ENCODE measurements at regions not wholly inside any gene's neighbourhood (a gene's known extent, or its start where the extent isn't known, plus 50 kb on each side); places are given as distances from the start of the nearest gene placed in this dataset.
"Not testable (repeated sequence)": the region's sequence is repeated elsewhere in the genome, so short reads cannot be mapped to it uniquely, and the experiment has no call there.

DNA sequence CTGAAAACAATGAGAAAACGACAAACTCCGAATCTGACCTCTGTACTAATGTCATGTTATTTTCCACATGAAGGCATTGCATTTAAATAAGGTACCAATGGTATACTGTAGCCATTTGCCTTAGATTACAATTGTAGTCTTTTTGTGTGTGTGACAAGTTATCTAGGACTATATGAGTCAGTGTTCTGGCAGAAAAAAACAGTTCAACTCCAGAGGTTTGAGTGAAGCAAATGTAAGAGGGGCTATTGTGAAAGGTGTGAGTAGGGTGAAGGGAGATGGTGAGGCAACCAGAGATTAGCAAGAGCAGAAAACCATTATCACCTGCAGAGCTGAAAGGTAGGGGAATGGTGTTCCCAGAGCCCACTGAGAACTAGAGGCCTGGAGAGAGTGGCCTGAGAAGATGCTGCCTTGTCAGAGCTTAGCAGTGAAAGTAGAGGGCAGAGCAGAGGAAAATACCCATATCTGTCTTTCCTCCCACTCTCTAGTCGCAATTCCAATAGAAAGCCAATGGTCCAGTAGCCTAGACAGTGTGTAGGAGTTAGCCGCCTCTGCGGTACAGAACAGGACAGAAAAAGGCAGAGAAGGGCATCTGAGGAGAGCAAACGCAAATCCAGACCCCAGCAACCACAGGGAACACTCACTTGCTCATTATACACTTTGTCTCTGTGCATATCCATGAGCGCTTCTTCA is 112.2 kb downstream of the DYRK2 start:
- no peak for DNase-seq

GRCh38 chr12:67761566-67761965 is 113.0 kb downstream of the DYRK2 start:
- no peak for DNase-seq

DNA sequence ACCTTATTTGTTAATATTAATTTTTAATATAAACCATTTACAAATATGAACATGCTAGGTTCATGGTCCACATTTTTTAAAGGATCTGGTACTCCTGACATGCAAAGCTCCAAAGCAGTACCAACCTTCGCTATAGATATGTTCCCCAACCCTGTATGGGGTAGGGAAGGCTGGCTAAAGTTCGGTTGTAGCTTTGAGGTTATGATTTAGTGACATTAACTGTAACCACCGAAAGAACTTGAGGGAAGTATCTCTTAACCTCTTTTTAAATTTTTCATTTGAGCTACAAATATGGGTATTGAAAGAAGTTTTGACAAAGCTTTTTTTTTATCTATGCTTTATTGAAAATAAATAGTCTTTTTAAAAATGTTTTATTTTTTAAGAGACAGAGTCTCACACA is 115.5 kb downstream of the DYRK2 start:
- no peak for DNase-seq

DNA sequence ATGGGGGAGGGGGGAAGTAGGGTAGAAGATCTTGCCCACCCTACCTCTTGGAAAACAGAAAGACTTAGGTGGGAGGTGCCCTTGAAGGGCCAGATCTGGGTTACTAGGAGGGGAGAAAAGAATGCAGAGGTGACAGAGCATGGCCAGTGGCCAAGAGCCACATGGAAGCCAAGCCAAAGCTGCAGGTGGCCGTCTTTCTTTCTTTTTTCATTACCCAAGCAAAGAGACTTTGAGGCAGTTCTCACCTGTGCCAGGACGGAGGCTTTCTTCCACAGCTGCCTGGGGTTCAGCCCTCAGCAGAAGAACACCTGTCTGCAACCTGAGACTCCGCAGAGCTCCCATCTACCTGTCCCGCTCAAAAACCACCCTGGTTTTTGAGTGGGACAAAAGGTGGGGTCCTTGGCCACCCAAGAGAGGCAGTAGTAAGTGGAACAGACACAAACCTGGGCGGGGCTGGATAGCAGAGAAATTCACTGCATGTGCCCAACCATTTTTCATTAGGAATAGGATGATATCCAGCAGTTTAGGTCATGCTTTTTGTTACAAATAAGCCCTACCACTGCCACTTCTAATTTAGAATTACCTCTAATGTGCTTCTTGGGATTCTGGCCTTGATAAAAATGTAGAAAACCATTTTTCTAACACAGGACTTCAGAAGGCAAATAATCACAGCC is 116.5 kb downstream of the DYRK2 start:
- no peak for DNase-seq

- DNase-seq = no peak
Observed at GRCh38 chr12:67765776-67766766, 117.5 kb downstream of the DYRK2 start.

DNA sequence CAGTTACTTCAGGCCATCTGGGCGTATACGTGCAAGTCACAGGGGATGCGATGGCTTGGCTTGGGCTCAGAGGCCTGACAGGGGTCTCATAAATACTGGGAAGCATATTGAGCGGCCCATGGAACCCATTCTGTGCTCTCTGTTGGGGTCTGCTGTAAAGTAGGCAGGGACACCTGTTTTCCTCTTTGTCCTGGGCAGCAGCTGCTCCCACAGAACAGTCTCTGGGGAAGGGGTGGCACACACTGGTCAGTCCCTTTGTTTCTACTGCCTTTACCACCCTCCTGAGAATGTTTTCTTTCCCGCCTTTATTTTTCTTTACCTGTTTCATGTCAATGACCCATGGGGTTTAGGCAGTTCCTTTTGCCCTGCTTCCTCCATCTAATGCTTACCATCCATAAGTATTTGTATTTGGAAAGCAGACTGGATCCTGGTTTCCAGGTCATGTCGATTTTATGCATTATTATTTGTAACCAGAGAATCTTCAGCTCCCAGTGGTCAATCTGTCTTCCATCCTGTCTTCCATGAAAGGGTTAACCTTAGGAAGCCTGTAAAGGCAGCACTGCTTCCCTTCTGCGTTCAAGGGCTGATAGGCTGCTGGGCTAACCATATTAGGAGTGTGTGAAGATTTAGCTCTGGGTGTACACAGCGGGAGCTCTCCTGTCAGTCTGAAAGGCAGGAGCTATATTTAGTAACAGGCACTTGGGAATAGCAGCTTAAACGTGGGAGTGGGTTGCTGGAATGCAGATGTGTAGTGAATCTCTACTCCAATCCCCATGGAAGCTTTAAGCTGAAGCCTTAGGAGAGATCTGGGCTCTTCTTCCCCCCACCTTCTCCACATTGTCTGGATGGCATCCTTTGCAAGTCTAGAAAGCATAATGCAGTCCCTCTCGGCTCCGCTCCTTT is 124.0 kb downstream of the DYRK2 start:
- no peak for DNase-seq

DNA sequence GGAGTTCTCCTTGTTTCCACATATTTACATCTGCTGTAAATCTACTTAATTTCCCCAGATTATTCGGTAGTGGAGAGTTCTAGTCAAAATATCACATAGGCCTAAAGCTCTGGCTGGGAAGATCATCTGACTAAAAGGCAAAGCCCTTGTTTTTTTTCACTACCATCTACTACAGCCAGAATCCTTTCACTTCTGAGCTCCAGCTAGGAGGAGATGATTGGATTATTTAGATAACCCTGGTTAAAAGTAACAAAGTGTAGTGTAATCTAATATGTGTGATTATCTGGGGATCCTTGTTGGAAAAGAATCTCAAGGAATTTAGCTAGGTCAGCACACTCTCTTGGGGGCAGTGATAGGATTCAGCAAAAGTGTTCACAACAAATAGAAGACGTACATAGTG is 125.4 kb downstream of the DYRK2 start:
- no peak for DNase-seq

GRCh38 chr12:67774983-67775587 is 126.5 kb downstream of the DYRK2 start:
- no peak for DNase-seq

- DNase-seq = no peak
Observed at GRCh38 chr12:67780580-67781084, 132.1 kb downstream of the DYRK2 start.

GRCh38 chr12:67782573-67782972 is 134.0 kb downstream of the DYRK2 start:
- DNase-seq = no peak

DNA sequence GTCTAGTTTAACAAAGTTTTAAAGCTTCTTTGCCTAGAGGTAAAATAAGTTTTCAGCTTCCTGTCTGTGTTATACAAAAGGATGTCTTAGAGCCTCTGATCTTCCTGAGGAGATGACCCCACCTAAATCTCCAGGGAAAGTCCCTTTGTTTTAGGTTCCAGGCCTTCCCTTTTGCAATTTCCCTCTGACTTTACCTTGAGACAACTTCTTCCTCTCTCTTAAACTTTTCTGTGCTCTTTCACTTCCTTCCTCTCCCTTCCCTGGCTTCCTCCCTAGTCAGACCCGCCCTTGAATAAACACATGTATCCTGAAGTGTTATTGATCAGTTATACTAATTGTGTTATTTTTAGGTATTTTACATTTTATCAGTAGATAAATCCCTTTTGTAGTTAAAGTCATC is 134.8 kb downstream of the DYRK2 start:
- DNase-seq = no peak

- DNase-seq = no peak
Observed at GRCh38 chr12:67784831-67785230, 136.3 kb downstream of the DYRK2 start.

DNA sequence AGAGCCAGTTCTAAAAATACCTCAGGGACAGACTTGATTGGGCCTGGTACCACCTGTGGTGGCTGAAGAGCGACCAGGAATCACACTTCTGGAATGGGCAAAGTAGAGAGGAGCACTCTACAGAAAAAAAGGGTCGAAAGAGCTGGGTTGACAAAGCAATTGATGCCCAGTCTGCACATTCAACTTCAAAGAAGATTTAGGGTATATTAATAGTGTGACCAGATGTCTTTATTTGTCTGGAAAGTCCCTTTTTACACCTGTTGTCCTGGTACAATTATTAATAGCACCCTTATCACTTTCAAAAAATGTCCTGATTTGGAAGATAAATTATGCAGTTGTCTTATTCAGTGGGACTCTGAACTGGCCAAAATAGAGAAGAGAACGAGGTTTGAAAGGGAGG is 137.5 kb downstream of the DYRK2 start:
- no peak for DNase-seq

- no peak for DNase-seq
Observed at GRCh38 chr12:67788118-67788517, 139.6 kb downstream of the DYRK2 start.

DNA sequence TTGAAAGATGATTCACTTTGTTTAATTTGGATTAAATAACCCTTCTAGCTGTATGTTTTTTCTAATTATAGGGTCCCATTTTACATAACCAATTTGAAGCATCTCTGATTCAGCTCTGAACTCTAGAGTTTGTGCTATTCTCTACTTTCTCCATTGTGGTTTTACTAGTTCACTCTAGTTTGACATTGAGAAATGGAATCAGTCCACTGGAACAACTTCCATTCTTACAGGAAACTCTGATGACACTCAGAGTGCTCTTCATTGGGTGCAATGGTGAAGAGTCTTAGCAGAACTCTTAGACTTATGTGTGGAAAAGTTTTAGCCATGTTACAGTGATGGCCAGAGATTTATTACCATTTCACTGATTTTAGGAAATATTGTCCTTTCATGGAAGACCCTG is 140.7 kb downstream of the DYRK2 start:
- DNase-seq = no peak

DNA sequence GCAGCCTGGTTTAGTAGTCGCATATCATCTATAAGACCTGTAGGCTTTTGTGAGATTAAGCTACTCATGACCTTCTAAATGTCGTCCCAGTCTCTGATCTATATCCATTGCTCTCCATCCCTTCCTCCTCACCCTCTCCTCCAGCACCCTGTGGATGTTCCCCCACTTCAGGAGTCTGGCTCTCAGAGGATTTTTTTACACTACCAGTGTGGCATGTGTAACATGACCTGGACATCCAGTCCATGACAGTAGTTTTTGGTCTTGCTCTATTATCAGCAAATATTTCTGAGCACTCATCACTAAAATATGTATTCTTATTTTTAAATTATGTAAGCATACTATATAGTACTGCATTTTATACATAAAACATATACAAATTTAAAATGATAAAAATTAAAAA is 142.1 kb downstream of the DYRK2 start:
- no peak for DNase-seq

DNA sequence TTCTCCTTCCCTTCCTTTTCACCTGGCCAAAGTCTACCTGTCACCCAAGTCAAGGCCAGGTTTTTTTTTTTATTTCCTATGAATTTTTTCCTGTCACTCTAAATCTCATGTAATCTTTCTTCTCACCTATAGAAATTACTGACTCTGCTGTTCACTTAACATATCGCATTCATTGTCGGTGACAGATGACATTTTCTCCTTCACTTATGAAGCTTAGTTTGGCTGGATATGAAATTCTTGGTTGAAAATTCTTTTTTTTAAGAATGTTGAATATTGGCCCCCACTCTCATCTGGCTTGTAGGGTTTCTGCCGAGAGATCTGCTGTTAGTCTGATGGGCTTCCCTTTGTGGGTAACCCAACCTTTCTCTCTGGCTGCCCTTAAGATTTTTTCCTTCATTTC is 142.8 kb downstream of the DYRK2 start:
- DNase-seq = not testable (repeated sequence)

GRCh38 chr12:67792185-67792584 is 143.6 kb downstream of the DYRK2 start:
- no peak for DNase-seq

DNA sequence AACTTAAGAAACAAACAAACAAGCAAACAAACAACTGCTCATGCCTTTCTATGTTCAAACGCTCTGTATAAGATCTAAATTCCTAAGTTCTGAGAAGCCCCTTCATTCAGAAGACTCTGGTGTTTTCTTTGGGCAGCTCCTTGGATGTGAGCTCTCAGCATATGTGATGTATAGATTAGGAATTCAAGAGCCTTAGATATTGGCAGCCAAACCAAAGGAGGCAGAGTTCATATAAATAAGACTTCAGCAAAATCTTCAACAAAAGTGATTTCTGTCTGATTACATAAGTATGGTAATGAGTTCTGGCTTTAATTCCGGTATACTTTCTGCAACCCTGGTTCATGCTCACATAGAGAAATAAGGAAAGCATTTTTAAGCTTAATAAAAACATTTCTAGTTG is 145.6 kb downstream of the DYRK2 start:
- no peak for DNase-seq

- DNase-seq = no peak
Observed at GRCh38 chr12:67795236-67795635, 146.7 kb downstream of the DYRK2 start.

DNA sequence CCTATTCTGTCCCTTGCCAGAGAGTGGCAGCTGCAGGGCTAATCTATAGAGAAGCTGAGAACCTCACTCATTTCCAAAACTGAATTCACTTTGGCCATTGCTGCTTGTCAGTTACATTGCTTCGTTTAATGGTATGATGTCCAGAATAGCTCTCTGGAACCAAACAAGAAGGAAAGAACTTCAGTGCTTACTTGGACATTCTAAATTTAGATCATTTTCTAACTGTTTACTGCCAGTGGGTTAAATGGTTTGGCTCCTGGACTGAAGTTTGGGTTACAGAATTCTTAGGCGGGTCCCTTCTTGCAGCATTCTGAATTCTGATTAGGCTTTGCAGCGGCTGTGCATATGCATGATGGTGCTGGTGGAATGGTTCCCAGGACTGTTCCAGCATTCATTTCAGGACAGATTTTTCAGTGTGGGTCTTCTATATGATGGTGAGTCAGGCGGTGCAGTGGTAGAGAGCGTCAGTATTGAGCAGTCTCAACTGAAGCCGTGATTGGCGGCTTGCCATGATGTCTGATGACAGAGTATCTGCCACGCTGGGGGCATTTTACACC is 148.7 kb downstream of the DYRK2 start:
- DNase-seq = no peak

DNA sequence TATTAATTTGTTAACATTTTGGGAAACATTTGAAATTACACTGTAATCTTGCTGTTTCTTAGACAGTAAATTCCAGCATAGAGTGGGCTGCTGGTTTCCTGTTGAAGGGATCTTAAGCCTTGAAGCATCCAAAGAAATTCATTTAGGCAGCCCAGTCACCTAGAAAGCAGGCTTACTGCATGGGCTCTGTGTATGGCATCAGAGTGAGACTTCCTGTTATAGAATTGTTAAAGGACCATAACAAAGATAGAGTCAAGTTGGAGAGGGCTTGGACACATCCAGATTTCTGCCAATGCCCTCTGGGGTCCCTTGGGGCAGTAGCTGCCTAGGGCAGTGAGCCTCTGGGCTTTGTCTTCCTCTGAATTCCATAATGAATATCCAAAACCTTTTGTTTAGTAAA is 149.2 kb downstream of the DYRK2 start:
- DNase-seq = no peak

All from NCI-H1048 (cell line).